Osteocyte (in vitro differentiated cells): ENCODE measurements at regions not wholly inside any gene's neighbourhood (a gene's known extent, or its start where the extent isn't known, plus 50 kb on each side); places are given as distances from the start of the nearest gene placed in this dataset.

Experiments used
- DNase-seq: peaks from one replicate; pipeline ENCODE4 v3.0.0; 2021; ENCODE audit warnings: mixed read lengths; ENCODE audit not compliant: unreplicated experiment; ENCODE audit errors: extremely low spot score
- H3K27ac Mint-ChIP-seq: one replicate; pipeline ENCODE4 v1.8.0; 2021; ENCODE audit warnings: mild to moderate bottlenecking, mixed read lengths; ENCODE audit not compliant: unreplicated experiment
- H3K27me3 Mint-ChIP-seq: one replicate; pipeline ENCODE4 v1.8.0; 2021; ENCODE audit warnings: mixed read lengths; ENCODE audit not compliant: unreplicated experiment
- H3K36me3 Mint-ChIP-seq: one replicate; pipeline ENCODE4 v1.8.0; 2021; ENCODE audit warnings: mixed read lengths; ENCODE audit not compliant: unreplicated experiment
- H3K4me1 Mint-ChIP-seq: one replicate; pipeline ENCODE4 v1.8.0; 2021; ENCODE audit warnings: mixed read lengths; ENCODE audit not compliant: unreplicated experiment
- H3K4me3 Mint-ChIP-seq: one replicate; pipeline ENCODE4 v1.8.0; 2021; ENCODE audit warnings: mild to moderate bottlenecking, moderate library complexity, mixed read lengths; ENCODE audit not compliant: unreplicated experiment
- H3K9me3 Mint-ChIP-seq: one replicate; pipeline ENCODE4 v1.8.0; 2021; ENCODE audit warnings: mixed read lengths; ENCODE audit not compliant: unreplicated experiment
- TF ChIP-seq, protein P1 (sequence below): fragments of 200-600 bp; sonication (generic); IDR thresholded peaks from 2 replicates; pipeline ENCODE4 v1.5.0; 2021; ENCODE audit warnings: antibody characterized with exemption, mild to moderate bottlenecking, moderate library complexity

DNA sequence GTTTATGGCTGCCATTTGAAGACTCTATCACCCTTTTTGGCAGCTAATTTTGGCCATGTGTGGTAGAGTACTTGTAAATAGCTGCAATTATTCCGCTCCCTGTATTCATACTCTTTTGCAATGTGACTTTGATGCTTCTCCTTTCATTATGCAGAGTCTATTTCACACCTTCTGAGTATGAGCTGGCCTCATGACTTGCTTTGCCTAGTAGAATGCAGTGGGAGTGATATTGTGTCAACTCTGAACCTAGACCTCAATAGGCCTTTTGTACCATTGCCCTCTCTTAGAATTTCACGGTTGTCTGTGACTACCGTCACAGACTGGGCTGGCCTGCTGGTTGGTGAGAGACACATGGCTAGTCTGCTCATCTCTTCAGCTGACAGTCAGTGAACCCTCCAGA is 118.8 kb downstream of the DDIT4L start:
- H3K4me3 Mint-ChIP-seq: no peak overlapping the region
- H3K9me3 Mint-ChIP-seq: no peaks in the 10 kb centered on the region
- DNase-seq: no peak
- no peaks in the 10 kb centered on the region for H3K36me3 Mint-ChIP-seq
- no peak overlapping the region for H3K27ac Mint-ChIP-seq
- TF ChIP-seq, protein P1, sequence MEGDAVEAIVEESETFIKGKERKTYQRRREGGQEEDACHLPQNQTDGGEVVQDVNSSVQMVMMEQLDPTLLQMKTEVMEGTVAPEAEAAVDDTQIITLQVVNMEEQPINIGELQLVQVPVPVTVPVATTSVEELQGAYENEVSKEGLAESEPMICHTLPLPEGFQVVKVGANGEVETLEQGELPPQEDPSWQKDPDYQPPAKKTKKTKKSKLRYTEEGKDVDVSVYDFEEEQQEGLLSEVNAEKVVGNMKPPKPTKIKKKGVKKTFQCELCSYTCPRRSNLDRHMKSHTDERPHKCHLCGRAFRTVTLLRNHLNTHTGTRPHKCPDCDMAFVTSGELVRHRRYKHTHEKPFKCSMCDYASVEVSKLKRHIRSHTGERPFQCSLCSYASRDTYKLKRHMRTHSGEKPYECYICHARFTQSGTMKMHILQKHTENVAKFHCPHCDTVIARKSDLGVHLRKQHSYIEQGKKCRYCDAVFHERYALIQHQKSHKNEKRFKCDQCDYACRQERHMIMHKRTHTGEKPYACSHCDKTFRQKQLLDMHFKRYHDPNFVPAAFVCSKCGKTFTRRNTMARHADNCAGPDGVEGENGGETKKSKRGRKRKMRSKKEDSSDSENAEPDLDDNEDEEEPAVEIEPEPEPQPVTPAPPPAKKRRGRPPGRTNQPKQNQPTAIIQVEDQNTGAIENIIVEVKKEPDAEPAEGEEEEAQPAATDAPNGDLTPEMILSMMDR: no peak
- H3K27me3 Mint-ChIP-seq: peaks cover 4% of the 10 kb centered on the region
- H3K4me1 Mint-ChIP-seq: peaks cover 3% of the 10 kb centered on the region

DNA sequence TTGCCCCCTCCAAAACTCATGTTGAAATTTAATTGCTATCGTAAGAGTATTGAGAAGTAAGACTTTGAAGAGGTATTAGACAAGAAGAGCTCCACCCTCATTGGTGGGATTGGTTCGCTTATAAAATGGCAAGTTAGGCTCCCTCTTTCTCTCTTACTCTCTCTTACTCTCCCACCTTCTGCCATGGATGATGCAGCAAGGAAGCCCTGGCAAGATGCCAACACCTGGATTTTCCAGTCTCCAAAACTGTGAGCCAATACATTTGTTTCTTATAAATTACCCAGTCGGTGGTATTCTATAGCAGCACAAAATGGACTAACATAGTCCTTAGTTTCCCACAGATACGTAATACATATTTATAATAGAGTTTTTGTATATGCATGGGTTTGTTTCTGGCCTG is 119.4 kb downstream of the DDIT4L start:
- Mint-ChIP-seq H3K27ac (no peak overlapping the region), H3K4me1 (peaks cover 1% of the 10 kb centered on the region), H3K9me3 (no peaks in the 10 kb centered on the region), H3K27me3 (peaks cover 4% of the 10 kb centered on the region), H3K36me3 (no peaks in the 10 kb centered on the region), H3K4me3 (no peak overlapping the region)
- DNase-seq: no peak
- TF ChIP-seq, protein P1: no peak

DNA sequence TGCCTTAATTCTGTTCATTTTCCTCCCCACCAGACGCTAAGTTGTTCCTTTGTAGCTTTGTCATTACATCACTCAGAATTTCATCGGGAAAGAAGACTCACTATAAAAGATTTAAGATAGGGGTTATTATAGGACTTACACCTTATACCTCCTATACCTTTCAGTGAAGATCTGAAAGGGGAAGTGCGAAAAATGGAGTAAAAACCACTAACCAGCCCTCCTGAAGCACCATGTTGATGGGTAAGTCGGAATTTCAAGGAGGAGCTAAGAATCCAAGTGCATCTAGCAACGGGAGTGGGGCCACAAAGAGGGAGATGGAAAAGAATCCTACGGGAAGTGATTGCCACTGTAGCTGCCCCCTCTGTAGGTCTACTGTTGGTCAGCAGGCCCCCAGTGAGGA is 119.1 kb upstream of the H2AZ1 start:
- DNase-seq: no peak
- H3K4me3 Mint-ChIP-seq: no peak overlapping the region
- H3K27me3 Mint-ChIP-seq: no peaks in the 10 kb centered on the region
- no peaks in the 10 kb centered on the region for H3K36me3 Mint-ChIP-seq
- no peak overlapping the region for H3K27ac Mint-ChIP-seq
- TF ChIP-seq, protein P1: no peak
- H3K4me1 Mint-ChIP-seq: no peaks in the 10 kb centered on the region
- H3K9me3 Mint-ChIP-seq: no peaks in the 10 kb centered on the region

DNA sequence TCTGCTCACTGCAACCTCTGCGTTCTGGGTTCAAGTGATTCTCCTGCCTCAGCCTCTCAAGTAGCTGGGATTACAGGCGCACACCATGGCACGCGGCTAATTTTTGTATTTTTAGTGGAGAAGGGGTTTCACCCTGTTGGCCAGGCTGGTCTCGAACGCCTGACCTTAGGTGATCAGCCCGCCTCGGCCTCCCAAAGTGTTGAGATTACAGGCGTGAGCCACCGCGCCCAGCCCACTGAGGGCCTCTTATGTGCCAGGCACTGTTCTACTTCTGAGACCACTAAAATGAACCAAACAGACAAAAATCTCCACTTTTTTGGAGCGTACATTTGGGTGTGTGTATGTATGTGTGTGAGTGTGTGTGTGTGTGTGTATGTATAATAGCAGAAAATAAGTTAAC is 117.2 kb upstream of the H2AZ1 start:
- TF ChIP-seq, protein P1: no peak
- H3K9me3 Mint-ChIP-seq: no peaks in the 10 kb centered on the region

DNA sequence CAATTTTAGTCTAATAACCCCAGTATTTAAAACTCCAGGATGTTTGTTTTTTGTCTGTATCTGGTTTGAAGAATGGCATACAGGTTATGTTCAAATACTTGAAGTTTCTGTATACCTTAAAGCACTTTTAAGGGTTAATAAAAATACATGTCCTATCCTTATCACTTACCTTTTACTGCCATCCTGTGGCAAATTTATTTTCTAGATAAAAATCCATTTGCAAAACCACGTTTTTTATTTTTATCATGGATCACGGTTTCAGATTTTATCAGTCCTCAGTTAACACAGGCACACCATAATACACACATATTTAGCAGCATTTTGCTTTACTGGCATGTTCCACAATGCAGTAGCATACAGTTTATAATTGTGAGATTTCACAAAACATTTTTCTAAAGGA is 113.3 kb upstream of the H2AZ1 start:
- no peak overlapping the region for H3K27ac Mint-ChIP-seq
- H3K9me3 Mint-ChIP-seq: no peaks in the 10 kb centered on the region
- no peaks in the 10 kb centered on the region for H3K27me3 Mint-ChIP-seq
- TF ChIP-seq, protein P1: no peak
- no peaks in the 10 kb centered on the region for H3K36me3 Mint-ChIP-seq
- H3K4me1 Mint-ChIP-seq: peaks cover 9% of the 10 kb centered on the region
- H3K4me3 Mint-ChIP-seq: no peak overlapping the region
- DNase-seq: no peak

More for the DNA sequence above, 117.2 kb upstream of the H2AZ1 start:
- H3K4me1 Mint-ChIP-seq: peaks cover 2% of the 10 kb centered on the region
- no peaks in the 10 kb centered on the region for H3K27me3 Mint-ChIP-seq
- no peaks in the 10 kb centered on the region for H3K36me3 Mint-ChIP-seq
- no peak overlapping the region for H3K27ac Mint-ChIP-seq
- H3K4me3 Mint-ChIP-seq: no peak overlapping the region
- no peak for DNase-seq
